ENCODE measurements at regions not wholly inside any gene's neighbourhood (a gene's known extent, or its start where the extent isn't known, plus 50 kb on each side); places are given as distances from the start of the nearest gene placed in this dataset.

DNA sequence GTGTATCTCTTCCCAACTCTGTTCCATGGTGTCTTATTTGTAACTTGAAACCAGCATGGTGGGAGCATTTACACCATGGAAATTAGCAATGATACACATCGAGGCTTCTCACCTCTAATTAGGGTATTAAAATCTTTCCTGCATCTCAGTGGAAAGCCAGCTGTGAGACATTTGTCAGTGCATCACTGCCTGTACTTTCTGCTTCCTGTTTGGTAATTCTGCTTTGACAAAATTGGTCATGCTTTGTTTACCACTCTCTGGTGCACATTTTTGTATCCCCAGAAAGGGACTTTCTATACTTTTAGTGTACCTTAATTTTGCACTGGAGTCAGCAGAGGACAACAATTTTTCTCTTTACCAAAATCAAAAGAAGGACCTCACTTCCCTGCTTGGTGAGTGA lies 402.1 kb downstream of the PDCD6IP start:
- no peak for DNase-seq

DNA sequence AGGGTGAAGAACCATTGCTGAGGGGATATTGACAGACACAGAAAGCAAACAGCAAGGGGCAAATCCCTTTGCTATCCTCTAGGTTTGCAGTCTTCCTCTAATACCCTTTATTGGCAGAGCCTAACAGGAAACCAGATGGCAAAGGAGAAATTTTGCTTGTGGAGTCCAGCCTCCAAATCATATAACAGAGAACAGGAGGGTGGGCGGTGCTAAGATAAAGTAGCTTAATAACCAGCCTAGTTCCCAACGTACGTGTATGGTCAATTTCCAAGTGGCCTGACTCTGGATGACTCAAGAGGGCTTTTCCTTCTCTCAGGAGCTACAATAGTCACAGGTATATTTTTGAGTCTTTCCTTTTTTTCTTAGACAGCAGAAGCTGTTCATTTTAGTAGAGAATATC lies 404.5 kb downstream of the PDCD6IP start:
- no peak for DNase-seq

DNA sequence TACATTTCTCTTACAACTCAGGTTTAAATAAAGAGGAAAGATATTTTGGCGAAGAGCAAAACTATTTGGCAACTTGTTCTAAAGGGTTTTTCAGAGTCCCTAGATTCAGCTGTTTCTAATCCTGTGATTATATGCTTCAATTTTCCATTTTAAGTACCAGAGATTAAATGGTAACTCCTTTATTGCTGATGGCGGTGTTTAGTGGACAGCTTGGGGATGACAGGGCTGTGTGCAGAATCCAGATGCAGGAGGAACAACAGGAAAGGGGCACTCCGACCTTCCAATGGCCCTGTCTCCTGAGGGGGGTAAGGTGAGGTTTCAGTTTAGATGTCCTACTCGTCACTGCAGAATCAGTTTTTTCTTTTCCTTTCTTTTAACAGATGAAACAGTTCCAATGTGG lies 405.0 kb downstream of the PDCD6IP start:
- no peak for DNase-seq

GRCh38 chr3:34207002-34207401 lies 408.6 kb downstream of the PDCD6IP start:
- DNase-seq: peak; percentile 36

GRCh38 chr3:34207806-34208205 lies 409.4 kb downstream of the PDCD6IP start:
- DNase-seq: no peak

DNA sequence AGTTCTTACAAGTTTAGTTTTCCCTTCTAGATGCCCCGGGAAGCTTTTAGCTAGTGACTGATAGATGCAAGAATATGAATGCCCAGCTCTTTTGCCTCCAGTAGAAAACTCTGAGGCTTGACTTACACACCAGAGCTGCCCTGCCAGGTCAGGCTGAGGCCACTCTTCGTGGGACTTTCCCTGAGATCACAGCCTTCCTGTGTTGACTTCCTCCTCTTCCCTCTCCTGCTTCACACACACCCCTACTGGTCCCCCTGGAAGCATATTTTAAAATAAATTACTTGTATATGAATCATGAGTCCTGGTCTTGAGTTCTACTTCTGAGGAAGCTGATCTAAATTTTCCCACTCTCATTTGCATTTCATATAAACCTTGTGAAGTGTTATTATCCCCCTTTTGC lies 413.7 kb downstream of the PDCD6IP start:
- peak; percentile 13 for DNase-seq

DNA sequence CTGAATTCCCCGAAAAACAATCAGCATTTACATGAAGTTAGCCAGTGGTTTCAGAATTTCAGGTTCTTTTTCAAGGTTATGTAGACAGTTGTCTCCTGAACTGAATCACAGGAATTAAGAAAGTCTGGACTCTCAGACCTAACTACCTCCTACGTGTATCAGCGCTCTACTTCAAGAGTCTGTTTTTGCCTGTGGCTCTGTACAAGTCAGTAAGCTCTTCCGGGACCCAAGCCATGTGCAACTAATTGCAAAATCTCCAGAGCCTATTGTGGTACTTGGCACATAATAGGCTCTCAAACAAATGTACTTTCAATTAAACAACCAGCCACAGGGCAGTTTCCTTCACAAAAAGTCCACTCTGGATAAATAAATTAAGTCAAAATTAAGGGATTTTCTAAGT lies 414.2 kb downstream of the PDCD6IP start:
- DNase-seq: no peak

DNA sequence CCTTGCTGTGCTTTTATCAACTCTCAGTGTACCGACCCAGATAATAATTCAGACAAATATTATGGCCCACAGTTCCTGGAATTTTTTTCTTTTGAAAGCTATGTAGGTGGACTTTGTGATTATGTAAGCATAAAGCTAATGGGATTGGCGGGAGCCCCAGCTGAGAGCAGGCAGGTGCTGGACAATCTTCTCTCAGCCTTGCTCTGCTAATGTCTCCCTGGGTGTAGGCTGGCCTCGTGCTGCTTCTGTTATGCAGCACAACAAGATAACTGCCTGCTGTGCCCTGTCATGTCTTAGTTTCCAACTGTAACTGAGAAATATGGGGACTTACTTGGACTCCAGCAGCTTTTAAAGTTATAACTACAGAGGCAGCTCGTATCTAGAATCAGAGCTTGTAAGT lies 415.0 kb downstream of the PDCD6IP start:
- DNase-seq: no peak

GRCh38 chr3:34216711-34217335 lies 418.4 kb downstream of the PDCD6IP start:
- DNase-seq: no peak

DNA sequence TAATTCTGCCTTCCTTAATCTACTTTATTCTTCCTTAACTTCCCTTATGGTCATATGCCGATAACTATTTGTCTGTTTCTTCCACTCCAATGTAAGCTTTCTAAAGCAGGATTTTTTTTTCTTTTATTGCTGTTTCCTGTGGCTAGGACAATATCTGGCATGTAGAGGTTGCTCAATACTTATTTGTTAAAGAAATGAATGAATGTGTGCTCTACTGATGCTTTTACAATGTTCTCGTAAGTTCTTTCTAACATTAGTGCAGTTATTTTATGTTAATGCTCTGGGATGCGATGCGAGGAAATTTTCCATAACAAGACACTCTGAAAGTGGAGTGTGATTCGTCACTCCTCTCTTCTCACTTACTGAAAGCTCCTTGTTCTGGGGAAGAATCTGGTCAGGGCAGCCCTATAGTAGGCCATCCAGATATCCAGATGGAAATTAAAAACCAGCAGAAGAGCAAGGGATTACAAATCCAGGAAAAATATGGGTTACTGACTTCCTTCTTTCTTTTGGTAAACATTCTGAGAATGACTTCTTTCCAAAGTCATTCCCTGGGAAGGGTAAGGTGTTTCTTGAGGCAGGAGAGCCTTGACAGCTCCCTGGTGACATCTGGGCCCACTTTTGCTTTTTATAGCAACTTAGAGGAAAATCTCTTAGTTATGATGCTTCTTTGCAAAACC lies 420.4 kb downstream of the PDCD6IP start:
- DNase-seq: no peak

- no peak for DNase-seq
These were observed 421.1 kb downstream of the PDCD6IP start for GRCh38 chr3:34219556-34219955.

- no peak for DNase-seq
These were observed 427.5 kb downstream of the PDCD6IP start for GRCh38 chr3:34225821-34226366.

DNA sequence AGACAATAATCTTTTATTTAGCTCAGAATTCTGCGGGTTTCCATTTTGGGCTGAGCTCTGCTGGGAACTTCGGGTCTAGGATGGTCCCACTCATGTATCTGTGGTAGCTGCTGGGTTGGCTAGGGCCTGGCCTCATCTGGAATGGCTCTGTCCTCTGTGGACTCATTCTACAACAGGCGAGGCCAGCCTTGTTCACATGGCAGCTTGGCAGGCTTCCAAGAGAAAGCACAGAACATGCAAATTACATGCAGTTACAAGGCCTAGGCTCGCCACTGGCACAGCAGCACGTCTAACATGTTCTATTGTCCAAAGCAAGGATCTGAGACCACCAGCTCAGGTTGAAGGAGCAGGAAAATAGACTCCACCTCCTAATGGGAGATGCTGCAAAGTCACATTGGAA lies 431.4 kb downstream of the PDCD6IP start:
- no peak for DNase-seq

GRCh38 chr3:34235096-34235495 lies 436.7 kb downstream of the PDCD6IP start:
- DNase-seq: no peak

GRCh38 chr3:34237946-34238345 lies 439.5 kb downstream of the PDCD6IP start:
- no peak for DNase-seq

DNA sequence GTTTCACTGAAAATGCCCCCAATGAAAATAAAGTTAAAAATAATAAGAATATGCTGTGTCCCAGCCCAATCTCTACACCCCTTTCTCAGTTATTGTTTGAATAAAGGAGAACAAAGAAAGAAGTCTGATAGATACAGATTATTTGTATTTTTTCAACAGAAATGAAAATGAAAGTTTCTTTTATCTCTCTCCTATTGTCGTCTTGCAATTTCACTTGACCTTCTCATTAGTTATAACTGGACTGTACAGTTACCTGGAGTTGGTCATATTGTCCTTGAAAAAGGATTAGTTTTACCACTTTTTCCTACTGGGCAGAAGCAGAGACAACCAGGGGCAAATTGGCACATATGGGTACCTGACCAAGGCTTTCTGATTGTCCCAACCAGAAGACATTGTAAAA lies 440.0 kb downstream of the PDCD6IP start:
- no peak for DNase-seq

DNA sequence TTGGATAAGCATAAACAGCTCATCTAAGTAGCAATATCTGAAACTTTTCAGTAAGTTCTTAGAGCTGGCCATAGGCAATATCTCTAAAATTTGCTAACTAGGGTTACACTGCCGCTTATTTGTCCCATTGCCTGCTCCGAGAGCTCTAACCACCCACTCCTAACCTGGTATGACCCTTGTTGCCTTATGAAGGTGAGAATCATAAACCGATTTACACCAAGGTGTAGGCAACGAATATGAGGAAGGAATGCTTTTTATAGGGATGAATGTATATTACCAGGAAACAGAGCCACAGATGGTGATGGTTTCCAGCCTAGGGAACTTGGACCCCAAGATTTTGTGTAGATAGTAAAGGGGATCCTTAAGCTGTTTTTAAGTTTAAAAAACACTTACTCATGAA lies 440.9 kb downstream of the PDCD6IP start:
- no peak for DNase-seq

- DNase-seq: no peak
These were observed 441.4 kb downstream of the PDCD6IP start for GRCh38 chr3:34239875-34240274.

DNA sequence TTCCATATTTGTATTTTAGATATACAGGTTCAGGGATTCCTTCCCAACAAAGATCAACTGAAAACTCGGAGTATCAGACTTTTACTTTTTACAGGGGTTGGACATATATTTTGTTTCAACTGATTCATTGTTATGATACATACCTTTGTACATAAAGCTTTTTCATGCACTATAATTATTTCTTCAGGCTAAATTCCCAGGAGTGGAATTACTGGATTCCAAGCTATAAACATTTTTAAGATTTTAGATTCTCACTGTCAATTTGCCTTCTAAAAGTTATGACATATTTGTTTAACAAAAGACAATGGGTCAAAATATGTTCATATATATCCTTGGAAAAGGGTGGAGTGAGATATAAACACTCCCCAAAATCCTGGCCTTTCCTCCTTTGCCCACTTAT lies 449.0 kb downstream of the PDCD6IP start:
- no peak for DNase-seq

DNA sequence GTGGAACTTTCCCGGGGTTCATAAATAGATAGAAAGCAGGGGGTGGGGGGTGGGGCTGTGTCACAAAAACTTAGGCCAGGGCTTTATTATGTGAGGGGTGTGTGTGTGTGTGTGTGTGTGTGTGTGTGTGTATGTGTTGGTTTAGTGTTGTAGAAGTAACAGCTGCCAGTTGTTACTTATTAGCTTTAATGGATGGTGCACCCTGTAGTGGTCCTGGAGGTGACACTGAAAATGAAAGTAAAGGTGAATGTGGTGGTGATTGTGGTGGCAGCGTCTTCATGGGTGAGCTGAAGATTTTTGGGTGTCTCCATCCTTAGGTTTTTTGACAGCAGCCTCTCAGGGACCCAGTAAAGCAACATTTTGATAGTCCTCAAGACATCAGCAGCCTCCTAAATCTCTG lies 449.9 kb downstream of the PDCD6IP start:
- DNase-seq: no peak

DNA sequence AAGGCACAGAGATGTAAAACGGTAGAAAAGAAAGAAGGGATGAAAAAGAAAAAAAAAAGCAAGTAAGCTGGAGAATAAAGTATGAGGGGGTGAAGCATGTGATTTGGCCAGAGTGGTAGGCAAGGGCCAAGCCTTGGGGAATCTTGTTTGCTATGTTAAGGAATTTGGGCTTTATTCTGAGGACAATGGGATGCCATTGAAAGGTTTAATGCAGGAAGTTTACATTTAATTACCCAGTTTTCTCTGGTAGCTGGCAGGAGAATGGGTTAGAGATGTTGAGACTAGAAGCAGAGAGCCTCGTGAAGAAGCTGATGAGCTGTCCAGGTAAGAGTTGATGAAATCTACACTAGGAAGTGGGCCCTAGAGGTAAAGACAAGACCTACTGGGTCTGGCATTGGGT lies 455.9 kb downstream of the PDCD6IP start:
- DNase-seq: no peak

DNA sequence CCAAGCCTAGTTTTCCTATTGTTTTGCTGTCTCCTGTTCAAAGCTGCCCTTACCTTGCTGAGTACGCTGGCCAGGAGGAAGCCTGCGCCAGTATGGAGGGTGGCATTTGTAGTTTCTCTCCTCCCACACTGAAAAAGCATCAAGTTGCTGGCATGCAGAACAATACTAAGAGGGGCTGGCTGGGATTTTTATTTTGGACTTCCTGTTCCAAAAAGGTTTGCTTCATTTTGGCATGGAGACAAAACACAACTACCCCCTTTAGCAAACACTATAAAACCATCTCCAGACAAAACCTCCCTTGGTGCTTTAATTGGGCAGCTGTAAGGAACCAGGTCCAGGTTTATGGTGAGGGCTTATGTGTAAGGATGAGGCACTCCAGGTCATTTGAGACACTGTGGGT lies 457.6 kb downstream of the PDCD6IP start:
- no peak for DNase-seq

- no peak for DNase-seq
These were observed 458.4 kb downstream of the PDCD6IP start for GRCh38 chr3:34256791-34257190.

GRCh38 chr3:34258271-34258998 lies 460.0 kb downstream of the PDCD6IP start:
- DNase-seq: no peak
